T1000 (cell line): ENCODE measurements at regions not wholly inside any gene's neighbourhood (a gene's known extent, or its start where the extent isn't known, plus 50 kb on each side); places are given as distances from the start of the nearest gene placed in this dataset.
"Not testable (repeated sequence)": the region's sequence is repeated elsewhere in the genome, so short reads cannot be mapped to it uniquely, and the experiment has no call there.

Source experiments
- DNase-seq: peaks from one replicate; lab custom pipeline; 2025; ENCODE audit warnings: mixed read lengths; lab: John Stamatoyannopoulos, UW

DNA sequence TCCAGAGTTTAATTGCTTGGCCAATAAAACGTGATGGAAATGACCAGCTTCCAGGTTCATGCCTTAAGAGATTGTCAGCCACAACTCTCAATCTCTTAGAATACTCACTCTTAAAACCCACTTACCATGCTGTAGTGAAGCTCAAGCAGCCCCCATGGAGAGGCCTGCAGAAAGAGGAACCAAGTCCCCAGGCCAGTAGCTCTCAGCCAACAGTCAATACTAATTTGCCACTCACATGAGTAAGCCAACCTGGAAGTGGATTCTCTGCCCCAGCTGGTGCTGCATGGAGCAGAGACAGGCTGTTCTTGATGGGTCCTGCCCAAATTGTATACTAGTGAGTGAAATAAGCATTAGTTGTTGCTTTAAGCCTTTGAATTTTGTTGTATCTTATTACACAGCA, 155.9 kb downstream of the OXSM start:
- DNase-seq, result no peak

GRCh38 chr3:25952133-25952532, 162.2 kb downstream of the OXSM start:
- no peak for DNase-seq

DNA sequence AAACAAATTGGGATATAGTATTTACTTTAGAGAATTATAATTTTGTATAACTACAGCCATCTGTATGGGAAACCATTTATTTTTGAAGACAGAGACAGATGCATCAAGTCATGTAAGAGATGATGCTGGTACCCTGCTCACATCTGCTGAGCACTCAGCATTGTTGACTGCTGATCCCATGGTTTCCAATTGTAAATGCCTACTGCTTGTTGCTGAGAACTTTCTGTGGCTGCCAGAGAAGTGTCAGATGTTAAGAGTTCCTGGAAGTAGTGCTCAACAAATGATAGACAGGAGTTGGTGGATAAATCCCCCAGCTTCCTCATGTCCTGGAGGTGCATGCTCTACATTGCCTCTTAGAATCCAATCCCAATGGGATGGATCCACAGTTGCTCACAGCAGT, 167.1 kb downstream of the OXSM start:
- no peak for DNase-seq

GRCh38 chr3:25960776-25961175, 170.9 kb downstream of the OXSM start:
- no peak for DNase-seq

DNA sequence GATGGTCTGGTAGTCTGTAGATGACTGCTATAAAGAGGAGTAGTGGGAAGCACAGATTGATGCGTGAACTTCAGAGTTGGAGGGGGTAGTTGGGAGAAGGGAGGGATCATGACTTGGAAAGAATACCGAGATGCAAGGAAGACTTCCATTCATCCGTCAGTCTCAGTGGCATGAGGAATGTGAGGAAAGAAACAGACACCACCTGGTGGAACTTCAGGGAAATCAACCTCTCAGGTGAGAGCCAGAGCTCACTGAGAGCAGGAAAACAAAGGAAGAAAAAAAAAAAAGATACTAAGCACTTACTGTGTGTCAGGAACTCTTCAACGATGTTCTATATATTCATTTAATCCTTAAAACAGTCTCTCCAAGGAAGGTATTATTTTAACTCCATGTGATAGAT, 172.4 kb downstream of the OXSM start:
- no peak for DNase-seq

GRCh38 chr3:25964141-25964540, 174.3 kb downstream of the OXSM start:
- DNase-seq, result no peak

DNA sequence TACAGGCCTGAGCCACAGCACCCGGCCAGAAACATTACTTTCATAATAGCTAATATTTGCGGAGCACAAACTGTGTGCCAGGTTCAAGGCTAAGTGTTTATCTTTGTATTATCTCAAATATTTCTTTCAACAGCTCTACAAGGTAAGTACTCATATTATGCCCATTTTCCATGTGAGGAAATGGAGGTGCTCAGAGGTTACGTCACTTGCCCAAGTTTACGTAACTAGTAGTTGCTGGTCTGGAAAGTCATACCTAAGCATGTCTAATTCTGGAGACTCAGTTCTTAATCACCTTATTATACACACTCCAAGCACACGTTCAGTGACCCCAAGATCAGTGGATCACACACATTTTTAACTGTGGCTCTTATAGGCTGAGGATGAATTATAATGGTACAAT, 177.5 kb downstream of the OXSM start:
- no peak for DNase-seq

DNA sequence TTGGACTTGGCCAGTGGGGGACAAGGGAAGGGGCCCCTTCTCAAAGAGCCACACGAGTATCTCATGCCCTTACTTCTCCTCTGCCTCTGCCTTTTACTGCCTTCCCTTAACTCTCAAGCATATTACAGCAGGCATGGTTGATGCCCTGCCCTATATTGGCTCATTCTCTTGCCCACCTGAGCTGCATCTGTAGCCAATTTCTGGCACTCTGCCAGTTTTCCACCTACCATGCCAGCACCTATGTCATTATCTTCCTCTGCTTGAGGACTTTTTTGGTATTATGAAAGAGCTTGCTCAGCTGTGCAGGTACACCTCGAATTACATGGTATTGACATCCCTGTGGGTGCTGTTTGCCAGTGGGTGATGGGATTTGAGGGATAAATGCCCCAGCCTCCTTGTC, 181.8 kb downstream of the OXSM start:
- no peak for DNase-seq

DNA sequence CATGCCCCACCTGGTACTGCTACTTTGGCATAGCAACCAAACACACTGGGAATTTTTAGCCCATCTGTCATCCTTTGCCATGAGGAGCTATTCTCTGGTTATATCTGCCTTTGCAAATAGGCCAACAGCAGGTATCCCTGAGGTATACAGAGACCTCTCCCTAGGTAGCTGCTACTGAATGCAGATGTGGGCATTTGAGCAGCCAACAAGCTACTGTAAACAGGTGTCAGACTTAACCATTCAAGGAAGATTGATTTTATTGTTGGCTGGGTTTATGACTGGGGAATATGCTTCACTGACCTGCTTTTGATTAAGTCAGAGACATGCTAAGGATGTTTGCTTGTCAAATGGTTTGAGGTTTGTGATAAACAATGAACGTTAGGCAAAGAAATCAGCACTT, 183.2 kb downstream of the OXSM start:
- no peak for DNase-seq

DNA sequence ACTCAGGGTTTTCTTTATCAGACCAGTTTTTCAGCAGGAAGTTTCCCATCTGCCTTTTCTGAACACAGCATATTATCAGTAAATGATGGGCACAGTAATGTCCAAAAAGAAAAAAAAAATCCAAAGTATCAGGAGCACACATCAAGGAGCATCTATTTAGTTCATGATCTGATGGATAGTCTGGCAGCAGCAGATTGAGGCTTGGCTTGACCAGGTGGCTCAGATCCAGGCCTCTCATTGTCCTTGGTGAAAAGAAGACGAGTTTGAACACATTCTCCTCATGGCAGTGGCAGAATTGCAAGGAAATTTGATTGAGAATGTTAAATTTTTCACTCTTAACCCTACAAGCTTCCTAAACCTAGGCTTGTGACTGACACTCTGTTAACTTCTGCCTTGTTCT, 192.9 kb downstream of the OXSM start:
- no peak for DNase-seq

DNA sequence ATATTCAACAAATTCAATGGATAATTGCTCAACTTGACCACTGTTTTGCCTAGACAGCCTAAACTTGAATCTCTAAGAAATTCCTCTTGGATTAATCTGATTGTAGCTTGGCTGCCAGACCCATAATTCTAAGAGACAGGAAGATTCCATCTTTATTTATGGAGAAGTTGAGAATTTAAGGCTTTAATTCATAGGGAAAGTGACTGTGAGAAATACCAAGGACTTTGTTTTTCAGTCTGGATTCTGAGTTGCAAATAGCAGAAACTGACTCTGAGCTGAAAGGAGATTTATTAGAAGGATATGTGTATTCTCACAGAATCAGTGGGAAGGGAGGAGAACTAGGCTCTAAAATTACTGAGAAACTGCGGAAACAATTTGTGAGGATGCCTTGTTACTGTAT, 195.7 kb downstream of the OXSM start:
- DNase-seq, result no peak

DNA sequence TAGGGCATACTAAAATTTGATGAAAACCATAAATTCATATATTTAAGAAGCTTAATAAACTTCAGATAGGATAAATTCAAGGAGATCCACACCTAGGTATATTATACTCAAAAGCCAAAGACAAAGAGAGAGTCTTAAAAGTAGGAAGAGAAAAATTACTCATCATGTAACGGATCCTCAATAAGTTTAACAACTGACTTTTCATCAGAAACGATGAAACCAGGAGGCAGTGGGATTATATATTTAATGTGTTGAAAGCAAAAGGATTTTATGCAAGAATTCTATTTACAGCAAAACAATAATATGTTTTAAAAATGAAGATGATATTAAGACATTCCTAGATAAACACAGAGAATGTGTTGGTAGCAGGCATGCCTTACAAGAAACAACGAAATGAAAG, 202.7 kb downstream of the OXSM start:
- DNase-seq, result no peak

DNA sequence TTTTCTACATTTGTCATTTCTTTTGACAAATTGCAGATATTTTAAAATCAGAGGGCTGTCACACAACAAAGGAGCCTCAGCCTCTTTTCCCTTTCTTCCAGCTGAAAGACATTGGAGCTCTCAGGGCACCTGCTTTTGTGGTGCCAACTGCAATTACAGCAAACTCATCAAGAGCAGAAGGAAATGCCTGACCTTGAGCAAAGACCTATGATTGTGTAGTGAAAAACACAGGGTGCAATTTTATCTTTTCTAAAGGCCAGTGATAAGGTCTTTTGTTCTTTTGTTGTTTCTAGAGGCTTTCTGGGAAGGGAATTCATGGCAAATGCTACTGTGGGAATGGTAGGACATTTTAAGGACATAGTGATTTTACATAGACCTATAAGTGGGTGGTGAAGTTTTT, 214.3 kb downstream of the OXSM start:
- DNase-seq, result no peak

DNA sequence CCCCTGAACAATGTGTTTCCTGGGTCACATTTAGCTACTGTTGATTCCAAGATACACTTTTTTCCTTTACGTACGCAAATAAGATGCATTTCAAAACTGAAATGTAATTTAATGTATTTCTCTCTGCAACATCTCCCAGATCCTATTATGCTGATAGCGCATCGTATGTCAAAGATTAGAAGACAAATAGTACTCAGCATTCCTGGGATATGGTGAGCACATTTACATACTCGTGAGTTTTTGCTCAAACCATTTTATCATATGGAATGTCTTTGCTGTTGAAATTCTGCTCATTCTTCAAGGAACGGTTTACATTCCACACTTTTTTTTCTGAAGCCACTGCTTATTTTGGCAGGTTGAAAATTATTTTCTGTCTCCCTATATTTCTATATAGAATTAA, 221.4 kb downstream of the OXSM start:
- DNase-seq, result no peak

- no peak for DNase-seq
These were observed 222.4 kb downstream of the OXSM start for GRCh38 chr3:26012241-26012745.

- no peak for DNase-seq
These were observed 225.9 kb downstream of the OXSM start for GRCh38 chr3:26015752-26016151.

GRCh38 chr3:26018889-26019288, 229.0 kb downstream of the OXSM start:
- DNase-seq, result no peak

- DNase-seq, result not testable (repeated sequence)
These were observed 234.3 kb downstream of the OXSM start for GRCh38 chr3:26024206-26024605.

GRCh38 chr3:26029321-26029720, 239.4 kb downstream of the OXSM start:
- no peak for DNase-seq

DNA sequence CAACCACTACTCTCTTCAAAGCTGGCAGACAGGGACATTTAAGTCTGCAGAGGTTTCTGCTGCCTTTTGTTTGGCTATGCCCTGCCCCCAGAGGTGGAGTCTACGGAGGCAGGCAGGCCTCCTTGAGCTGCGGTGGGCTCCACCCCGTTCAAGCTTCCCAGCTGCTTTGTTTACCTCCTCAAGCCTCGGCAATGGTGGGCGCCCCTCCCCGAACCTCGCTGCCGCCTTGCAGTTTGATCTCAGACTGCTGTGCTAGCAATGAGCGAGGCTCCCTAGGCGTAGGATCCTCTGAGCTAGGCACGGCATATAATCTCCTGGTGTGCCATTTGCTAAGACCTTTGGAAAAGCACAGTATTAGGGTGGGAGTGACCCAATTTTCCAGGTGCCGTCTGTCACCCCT, 252.2 kb downstream of the OXSM start:
- DNase-seq, result not testable (repeated sequence)

- no peak for DNase-seq
These were observed 260.1 kb downstream of the OXSM start for GRCh38 chr3:26049951-26050350.

DNA sequence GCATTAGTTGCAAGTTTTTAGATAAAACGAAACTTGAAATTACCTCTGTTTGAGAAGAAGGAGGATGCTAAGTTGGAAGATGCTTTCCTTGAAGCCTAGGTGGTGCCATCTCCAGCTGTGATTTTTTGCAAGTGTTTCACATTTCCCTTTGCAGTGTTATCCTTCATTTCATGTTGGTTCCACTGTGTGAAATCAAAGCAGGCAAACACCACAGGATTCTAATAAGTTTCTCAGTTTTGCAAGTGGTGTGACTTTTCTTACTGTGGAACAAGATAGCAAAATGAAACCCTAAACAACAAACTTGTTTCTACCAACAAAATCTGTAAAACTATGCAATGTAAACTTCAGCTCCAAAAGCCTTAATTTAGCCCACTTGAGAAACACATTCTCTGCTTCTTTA, 260.9 kb downstream of the OXSM start:
- DNase-seq, result no peak

- DNase-seq, result no peak
These were observed 269.0 kb downstream of the OXSM start for GRCh38 chr3:26058901-26059321.

- no peak for DNase-seq
These were observed 272.1 kb downstream of the OXSM start for GRCh38 chr3:26061947-26062346.

DNA sequence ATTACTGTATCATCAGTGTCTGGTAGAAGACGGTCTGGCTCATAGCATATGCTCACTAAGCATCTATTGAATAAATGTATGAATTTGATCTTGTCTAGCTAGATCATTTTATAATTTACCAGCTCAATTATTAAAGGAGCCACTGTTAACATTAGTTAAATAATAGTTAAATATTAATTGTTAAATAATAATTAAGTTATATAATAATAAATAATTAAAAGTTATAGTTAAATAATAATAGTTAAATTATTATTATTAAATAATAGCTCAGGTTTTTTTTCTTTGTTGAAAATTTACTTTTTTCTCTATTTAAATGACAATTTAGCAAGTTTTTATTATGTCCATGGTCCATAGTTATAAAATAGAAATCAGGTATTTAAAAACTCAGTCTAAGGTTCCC, 274.4 kb downstream of the OXSM start:
- DNase-seq, result no peak
